Thyroid gland (tissue), 4 donors: ENCODE measurements at regions not wholly inside any gene's neighbourhood (a gene's known extent, or its start where the extent isn't known, plus 50 kb on each side); places are given as distances from the start of the nearest gene placed in this dataset.

Experiments used
- DNase-seq, 2 donors: peaks; one replicate each; pipeline ENCODE4 v3.0.0-alpha.2; 2019
- H3K27ac ChIP-seq, 3 donors: fragments of 200-600 bp; sonication (generic); 1 replicate in 2 of 3; 2 replicates in 1 of 3; pipeline ENCODE4 v1.5.1; 2016 to 2019; ENCODE audit warnings: mild to moderate bottlenecking in 1 of 3, moderate library complexity in 1 of 3
- H3K27me3 ChIP-seq: fragments of 200-600 bp; sonication (generic); one replicate; pipeline ENCODE4 v1.5.1; 2019
- H3K36me3 ChIP-seq, 2 donors: fragments of 200-600 bp; sonication (generic); one replicate each; pipeline ENCODE4 v1.5.1; 2016 to 2019
- H3K4me1 ChIP-seq, 2 donors: fragments of 200-600 bp; sonication (generic); one replicate each; pipeline ENCODE4 v1.5.1; 2017 to 2019
- H3K4me3 ChIP-seq, 3 donors: fragments of 200-600 bp; sonication (generic); replicated peaks in 1 of 3; 1 replicate in 2 of 3; 2 replicates in 1 of 3; pipeline ENCODE4 v1.5.1; 2016; ENCODE audit warnings: mild to moderate bottlenecking in 1 of 3
- H3K9me3 ChIP-seq: fragments of 200-600 bp; sonication (generic); one replicate; pipeline ENCODE4 v1.5.1; 2017
- CTCF ChIP-seq, 6 experiments: fragments of 200-600 bp in 3 of 6; fragments of 450-650 bp in 3 of 6; sonication (generic) in 3 of 6; IDR thresholded peaks; one replicate each; pipeline ENCODE4 v1.5.1; 2016 to 2019; ENCODE audit warnings: antibody characterized with exemption in 6 of 6, mild to moderate bottlenecking in 2 of 6, inconsistent platforms in 1 of 6, moderate library complexity in 1 of 6
- POLR2A ChIP-seq, 2 donors: fragments of 450-650 bp; IDR thresholded peaks; one replicate each; pipeline ENCODE4 v1.6.1; 2017; ENCODE audit warnings: antibody characterized with exemption in 2 of 2, mild to moderate bottlenecking in 2 of 2, moderate library complexity in 1 of 2
- WGBS, 2 donors: methylation state at CpG; one replicate each; pipeline ENCODE4 v1.1.5; 2017; 5-methylcytosine and 5-hydroxymethylcytosine counted together
- intact Hi-C: fragments of 100-400 bp; cut with DNase I; formaldehyde crosslinking; loops from one replicate; pipeline ENCODE4 v1.15.1; 2023

- H3K36me3 ChIP-seq: no peaks in the 10 kb centered on the region
- DNase-seq: no peak
- no peaks in the 10 kb centered on the region for H3K27me3 ChIP-seq
- H3K4me3 ChIP-seq: no peak overlapping the region
- no peak overlapping the region for H3K27ac ChIP-seq
- 92 to 94% methylated on average over 10 of the region's 10 CpGs for WGBS, 2 donors
- no peaks in the 10 kb centered on the region for H3K9me3 ChIP-seq
- no peaks in the 10 kb centered on the region for H3K4me1 ChIP-seq
- intact Hi-C loops: no loop called here
- TF ChIP-seq POLR2A (IDR thresholded peaks at IDR 0.05) (no peak), CTCF (IDR thresholded peaks at IDR 0.05) (no peak)
These were observed 294.7 kb upstream of the MAF start for GRCh38 chr16:79895053-79895916.

- H3K36me3 ChIP-seq: no peaks in the 10 kb centered on the region
- no peaks in the 10 kb centered on the region for H3K9me3 ChIP-seq
- TF ChIP-seq CTCF (IDR thresholded peaks at IDR 0.05): no peak
- no peak for TF ChIP-seq POLR2A (IDR thresholded peaks at IDR 0.05)
- intact Hi-C loops: no loop called here
- H3K27me3 ChIP-seq: no peaks in the 10 kb centered on the region
- H3K4me1 ChIP-seq: no peaks in the 10 kb centered on the region
- WGBS, 2 donors: 87 to 88% methylated on average over 3 of the region's 3 CpGs
- H3K4me3 ChIP-seq: no peak overlapping the region
- no peak for DNase-seq
- no peak overlapping the region for H3K27ac ChIP-seq
These were observed 292.9 kb upstream of the MAF start for GRCh38 chr16:79893445-79893844.

GRCh38 chr16:79892278-79892677 lies 291.7 kb upstream of the MAF start:
- WGBS, 2 donors: 86 to 100% methylated on average over 3 of the region's 3 CpGs
- TF ChIP-seq POLR2A (IDR thresholded peaks at IDR 0.05) (no peak), CTCF (IDR thresholded peaks at IDR 0.05) (no peak)

GRCh38 chr16:79891458-79891857 lies 290.9 kb upstream of the MAF start:
- Histone ChIP-seq H3K4me3 (no peak overlapping the region), H3K27me3 (no peaks in the 10 kb centered on the region), H3K36me3 (no peaks in the 10 kb centered on the region), H3K4me1 (no peaks in the 10 kb centered on the region), H3K27ac (no peak overlapping the region), H3K9me3 (no peaks in the 10 kb centered on the region)
- intact Hi-C loops: no loop called here
- WGBS, 2 donors: 72 to 84% methylated on average over 6 of the region's 6 CpGs
- TF ChIP-seq CTCF (IDR thresholded peaks at IDR 0.05) (no peak), POLR2A (IDR thresholded peaks at IDR 0.05) (no peak)
- no peak for DNase-seq

More at GRCh38 chr16:79892278-79892677, 291.7 kb upstream of the MAF start:
- Histone ChIP-seq H3K27me3 (no peaks in the 10 kb centered on the region), H3K36me3 (no peaks in the 10 kb centered on the region), H3K9me3 (no peaks in the 10 kb centered on the region), H3K4me1 (no peaks in the 10 kb centered on the region), H3K27ac (no peak overlapping the region), H3K4me3 (no peak overlapping the region)
- DNase-seq: no peak
- intact Hi-C loops: no loop called here
